OCI-LY7 (cell line): ENCODE measurements at regions not wholly inside any gene's neighbourhood (a gene's known extent, or its start where the extent isn't known, plus 50 kb on each side); places are given as distances from the start of the nearest gene placed in this dataset.

ENCODE experiments used
- CTCF ChIP-seq: fragments of 200-600 bp; sonication (generic); conservative IDR thresholded peaks from 2 replicates; pipeline ENCODE4 v1.5.1; 2014; ENCODE audit warnings: mild to moderate bottlenecking, antibody characterized with exemption, low read length, moderate library complexity, mixed read lengths
- EZH2phosphoT487 ChIP-seq: fragments of 200-600 bp; sonication (generic); IDR thresholded peaks from 2 replicates; pipeline ENCODE4 v1.6.1; 2018; ENCODE audit warnings: low read depth, borderline replicate concordance, mild to moderate bottlenecking, mixed run types, antibody characterized with exemption, low read length, moderate library complexity, mixed read lengths

GRCh38 chr1:14222086-14222485, 376.4 kb upstream of the KAZN start:
- TF ChIP-seq CTCF = no peak
- no peak for TF ChIP-seq EZH2phosphoT487
